OCI-M2 (cell line): ENCODE measurements at regions not wholly inside any gene's neighbourhood (a gene's known extent, or its start where the extent isn't known, plus 50 kb on each side); places are given as distances from the start of the nearest gene placed in this dataset.
"Not testable (repeated sequence)": the region's sequence is repeated elsewhere in the genome, so short reads cannot be mapped to it uniquely, and the experiment has no call there.

ENCODE experiments used
- DNase-seq: peaks from one replicate; lab custom pipeline; 2025; ENCODE audit not compliant: unreplicated experiment; lab: John Stamatoyannopoulos, UW

DNA sequence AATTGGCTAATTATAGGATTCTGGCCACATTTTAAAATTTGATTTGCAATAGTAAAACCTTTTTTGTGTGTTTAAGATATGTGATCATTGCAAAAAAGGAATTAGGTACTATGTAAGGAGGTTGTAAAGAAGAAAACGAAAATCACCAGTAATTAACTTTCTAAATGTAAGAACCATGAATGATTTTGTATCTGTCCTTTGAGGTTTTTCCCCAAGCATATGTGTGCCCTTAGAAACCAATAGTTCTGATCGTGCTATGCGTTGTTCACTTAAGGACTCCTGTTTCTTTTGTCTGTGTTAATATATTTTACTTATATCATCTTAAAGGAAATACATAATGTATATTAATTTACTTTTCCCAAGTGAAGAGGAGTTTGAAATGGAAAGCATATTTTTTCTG is 410.2 kb downstream of the PSAT1 start:
- DNase-seq, result no peak

DNA sequence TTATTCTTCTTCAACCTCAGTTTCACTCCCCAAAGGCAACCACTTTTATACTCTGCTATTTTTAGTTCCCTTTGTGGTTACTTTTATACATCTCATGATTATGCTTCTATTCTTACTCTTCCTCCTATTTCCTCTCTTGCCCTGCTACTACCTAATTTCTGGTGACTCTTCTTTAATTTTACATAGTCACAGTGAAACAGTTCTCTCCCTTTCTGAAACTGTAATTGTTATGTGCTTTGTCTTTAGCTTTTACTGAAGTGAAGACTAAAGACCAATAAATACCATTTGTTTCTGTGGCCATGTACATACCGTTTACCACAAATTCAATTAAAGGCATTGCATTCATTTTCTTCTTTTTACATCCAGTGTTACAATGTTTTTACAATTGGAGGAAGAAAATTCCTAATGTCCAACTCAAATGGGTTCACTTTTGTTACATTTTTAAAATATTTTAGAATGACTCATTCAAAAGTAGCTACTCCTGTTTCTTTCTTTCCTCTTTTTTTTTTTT is 410.6 kb downstream of the PSAT1 start:
- DNase-seq, result no peak

DNA sequence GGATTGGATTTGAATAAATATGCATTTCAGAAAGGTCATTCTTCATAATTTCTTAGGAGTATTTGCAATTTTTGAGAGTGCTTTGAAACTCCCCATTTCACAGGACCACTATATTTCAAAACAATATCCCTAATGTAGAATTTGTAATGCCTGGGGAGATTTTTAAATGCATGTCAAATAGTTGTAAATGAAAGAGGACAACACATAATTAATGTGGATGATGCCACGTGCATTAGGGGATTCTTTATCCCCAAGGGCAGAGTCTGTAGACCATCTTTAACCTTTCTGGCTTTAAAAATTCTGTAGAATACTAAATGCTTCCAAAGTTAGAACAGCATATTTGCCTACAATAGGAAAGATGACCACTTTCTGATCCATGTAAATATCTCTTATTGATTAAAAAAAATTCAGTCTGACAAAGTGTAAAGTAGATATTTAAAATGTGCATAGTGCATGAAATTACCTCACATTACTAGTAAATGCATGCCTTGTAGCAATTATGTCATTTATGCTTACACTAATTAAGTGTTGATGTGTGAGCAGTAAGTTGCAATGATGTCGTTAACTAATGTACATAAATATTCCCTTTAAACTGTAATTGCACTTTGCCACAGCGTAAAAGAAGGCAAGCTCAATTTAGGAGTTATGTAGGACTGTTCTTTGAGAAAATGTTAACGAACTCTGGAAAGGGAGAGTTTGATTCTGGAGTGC is 416.1 kb downstream of the PSAT1 start:
- DNase-seq, result no peak

DNA sequence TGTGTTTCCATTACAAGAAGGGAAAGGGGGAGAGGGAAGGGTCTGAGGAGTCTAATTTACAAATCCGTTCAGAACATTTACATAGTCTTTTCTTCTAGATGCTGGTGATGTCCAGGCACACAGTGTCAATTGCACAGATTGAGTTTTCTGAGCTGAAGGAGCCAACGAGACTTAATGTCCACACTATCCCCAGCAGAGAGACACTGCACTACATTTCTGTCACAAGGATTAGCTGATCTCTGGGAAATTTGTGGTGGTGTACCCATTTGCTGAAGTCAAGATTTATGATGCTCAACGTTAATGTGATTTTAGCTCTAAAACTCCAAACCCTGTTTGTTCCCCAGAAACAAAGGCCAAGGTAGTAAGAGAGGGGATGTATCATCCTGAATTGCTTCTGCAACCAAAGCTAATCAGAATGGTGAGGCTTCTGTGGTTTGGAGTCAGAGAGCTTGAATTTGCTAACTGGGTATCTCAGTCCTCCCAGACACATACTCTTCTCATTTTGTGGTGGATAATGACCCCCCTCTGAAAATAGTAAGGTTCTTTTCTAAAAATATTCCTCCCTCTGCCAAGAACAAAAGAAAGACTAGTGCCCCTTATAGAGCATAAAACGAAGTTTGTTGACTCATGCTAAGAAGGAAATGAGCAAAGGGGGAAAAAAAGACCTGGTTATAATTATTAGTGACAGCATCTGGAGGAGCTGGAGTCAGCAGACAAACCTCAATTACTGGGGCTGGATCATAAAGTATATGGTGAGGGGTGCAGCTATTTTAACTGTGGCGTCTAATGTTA is 416.9 kb downstream of the PSAT1 start:
- no peak for DNase-seq

DNA sequence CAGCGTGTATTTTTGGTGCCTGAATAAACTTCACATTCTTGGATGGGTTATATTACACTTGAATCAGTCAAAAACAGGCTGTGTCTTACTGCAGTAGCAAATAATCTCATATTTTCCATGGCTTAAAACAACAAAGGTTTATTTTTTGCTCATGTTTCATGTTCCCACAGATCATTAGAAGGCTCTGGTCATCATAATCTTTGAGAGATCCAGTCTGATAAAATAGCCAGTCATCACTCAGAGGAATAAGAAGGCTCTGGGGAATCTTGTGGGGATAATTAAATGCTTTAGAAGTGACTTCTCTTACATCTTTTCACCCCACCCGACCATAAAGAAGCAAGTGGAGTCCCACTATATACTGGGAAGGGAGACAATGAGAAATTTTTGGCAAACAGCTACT is 417.7 kb downstream of the PSAT1 start:
- DNase-seq, result no peak

DNA sequence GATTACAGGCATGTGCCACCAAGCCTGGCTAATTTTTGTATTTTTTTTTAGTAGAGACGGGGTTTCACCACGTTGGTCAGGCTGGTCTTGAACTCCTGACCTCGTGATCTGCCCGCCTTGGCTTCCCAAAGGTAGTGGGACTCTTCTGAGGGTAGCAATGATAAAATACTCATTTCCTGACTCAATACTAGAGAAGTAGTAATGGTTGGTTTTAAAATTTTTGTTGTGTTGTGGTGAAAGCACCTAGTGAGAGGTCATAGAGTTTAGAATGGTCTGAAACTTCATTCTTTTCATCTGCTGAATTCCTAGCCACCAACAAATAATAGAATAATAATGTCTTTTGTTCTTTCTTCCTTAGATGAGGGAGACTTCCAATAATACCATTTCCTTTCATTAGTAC is 422.1 kb downstream of the PSAT1 start:
- DNase-seq, result not testable (repeated sequence)

DNA sequence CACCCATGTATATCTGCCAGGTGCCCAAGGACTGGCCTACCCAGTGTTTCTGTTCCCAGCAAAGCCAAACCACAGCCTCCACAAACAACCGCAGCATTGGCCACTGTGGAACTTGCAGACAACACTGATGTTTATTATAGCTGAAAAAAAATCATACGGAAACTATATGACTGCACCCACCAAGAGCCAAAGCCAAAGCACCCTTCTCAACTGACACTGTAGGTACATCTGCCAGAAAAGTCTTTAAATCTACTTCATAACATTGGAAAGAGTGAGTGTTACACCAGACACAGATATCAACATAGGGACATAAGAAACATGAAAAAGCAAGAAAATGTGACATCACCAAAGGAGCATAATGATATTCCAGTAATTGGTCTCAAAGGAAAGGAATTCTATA is 428.0 kb downstream of the PSAT1 start:
- no peak for DNase-seq

DNA sequence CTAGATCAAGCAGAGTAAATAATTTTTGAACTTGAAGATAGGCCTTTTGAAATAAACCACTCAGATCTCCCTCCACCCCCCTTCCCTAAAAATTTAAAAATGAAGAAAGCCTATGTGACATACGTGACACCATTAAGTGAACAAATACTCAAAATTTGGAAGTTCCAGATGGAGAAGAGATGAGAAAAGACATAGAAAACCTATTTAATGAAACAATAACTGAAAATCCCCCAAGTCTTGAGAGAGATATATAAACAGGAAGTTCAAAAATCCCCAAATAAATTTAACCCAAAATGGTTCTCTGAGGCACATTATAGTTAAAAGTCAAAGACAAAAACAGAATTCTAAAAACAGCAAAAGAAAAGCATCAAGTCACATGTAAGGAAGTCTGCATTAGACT is 428.6 kb downstream of the PSAT1 start:
- no peak for DNase-seq

DNA sequence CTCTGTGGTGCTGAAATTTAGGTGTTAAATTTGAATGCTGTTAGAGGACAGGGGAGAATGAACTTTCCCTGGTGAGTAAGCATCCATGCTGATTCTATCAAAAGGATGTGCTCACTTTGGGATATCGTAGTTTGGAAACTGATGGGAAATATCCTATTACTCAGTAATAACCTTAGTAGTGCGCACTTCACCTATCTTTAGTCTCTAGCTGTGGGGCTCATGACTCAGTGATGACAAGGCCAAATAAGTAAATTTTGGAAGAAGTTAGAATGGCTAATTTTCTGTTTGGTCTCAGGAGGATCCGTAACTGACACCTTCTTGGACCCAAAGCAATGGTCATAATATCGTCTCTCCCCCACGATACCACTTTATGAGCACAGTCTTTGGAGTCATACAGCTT is 448.4 kb downstream of the PSAT1 start:
- DNase-seq, result no peak

DNA sequence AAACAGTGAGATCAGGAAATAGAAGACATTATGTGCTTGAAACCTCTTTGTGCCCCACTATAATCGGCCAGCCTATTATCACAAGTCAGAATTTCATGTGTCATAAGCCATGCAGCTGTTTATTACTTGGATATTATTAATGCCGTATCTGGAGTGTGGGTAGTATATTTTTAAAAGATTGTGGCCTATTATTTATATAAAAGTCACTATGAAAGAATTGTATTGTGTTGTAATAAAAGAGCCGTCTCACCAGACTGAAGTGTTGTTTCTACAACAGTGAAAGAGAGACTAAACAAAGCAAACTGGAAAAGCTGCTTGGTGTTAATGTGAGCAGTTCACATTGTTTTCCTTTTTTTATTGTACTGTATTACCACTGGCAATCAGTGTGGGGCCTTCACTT is 449.1 kb downstream of the PSAT1 start:
- no peak for DNase-seq

DNA sequence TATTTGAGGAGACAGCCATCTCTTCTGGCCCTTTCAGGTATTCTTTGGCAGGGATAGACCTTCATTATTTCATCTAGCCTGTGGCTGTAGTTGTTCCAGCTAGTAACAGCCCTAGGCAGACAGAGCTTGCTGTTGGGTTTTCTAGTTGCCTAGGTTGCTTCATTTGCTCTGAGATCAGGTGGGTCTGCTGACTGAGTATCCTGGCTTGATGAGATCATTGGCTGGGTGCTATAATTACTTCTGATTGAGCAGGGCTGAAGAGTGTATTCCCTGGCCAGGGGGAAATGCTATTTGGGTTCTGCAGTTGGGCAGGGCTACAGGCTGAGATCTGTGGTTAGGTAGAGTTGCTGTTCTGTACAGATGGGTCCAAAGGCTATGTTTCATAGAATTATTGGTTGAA is 456.1 kb downstream of the PSAT1 start:
- no peak for DNase-seq

DNA sequence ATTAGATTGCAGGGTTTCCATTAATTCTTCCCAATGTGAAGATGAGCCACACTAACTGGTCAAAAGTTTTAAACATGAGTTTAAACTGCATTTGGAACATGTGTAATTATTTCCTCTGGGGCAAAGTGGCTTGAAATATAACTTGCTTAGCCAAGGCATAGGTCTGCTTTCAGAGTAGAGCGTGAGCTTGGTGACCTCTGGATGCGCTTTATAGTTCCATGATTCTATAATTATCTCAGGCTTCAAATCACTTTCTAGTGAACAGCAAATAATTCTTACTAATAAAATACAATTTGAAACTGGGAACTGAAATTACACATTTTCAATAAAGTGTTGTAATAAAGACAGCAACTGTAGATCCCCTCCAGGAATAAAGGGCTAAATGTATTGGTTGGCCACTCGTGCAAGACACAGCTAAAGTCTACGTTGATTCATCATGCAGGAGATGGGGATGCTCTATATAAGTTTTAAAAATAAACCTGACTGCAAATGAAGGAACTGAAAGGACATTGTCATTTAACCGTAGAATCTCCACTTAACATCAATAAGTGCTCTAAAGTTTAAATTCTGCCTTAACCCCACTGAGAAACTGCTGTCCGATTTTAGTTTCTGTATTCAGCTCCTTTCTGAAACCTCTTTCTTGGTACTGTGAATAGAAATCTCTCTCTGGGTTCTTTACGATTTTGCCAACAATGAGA is 460.0 kb downstream of the PSAT1 start:
- DNase-seq, result no peak

DNA sequence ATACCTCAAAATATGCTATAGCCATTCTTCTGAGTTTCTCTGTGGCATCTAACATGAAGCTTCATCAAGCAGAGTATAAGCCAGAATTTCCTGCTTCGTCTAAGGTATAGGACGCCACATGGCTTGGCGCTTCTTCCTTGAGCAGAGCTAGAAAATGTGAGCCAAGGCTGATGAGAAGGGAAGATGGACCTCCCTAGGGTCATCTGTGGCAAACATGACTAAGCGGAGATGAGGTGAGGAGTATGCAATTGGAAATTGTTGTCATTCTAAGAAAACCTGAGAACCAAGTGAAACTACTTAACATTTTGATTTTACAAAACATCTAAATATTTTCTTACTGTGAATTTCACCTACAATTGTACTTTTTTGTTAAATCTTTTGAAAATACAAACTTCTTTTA is 466.5 kb downstream of the PSAT1 start:
- DNase-seq, result no peak

DNA sequence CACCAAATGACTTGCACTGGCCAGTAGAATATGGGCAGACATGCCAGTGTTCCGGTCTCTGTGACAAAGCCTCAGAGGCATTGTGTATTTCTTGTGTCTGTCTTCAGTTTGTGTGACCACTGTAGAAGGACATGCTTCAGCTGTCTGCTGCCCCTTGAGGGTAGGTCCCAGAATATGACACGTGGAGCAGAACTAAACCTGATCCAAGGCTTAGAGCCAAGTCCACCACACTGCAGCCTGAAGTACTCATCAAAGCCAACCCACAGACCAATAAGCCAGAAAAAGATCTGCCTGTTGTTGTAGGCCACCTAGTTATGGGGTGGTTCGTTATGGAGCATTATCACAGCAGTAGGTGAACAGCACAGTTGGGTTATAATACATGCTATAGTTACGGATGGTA is 468.9 kb downstream of the PSAT1 start:
- DNase-seq, result no peak

DNA sequence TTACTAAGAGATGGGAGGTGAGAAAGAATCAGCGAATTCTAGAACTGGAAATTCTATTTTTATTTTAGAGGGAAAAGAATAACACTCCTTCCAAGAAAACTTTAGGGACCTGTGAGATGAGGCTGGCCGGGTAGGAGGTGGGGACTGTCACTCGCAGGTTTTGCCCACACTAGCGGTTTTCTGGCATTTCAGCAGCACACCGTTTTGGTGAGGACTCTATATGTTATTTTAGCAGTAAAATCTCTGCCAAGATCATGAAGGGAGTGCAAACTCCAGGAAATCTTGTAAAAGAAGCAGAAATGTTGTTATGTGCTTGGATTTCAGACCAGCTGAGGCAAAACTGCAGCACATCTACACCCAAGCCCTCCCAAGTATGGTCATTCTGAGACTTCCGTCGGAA is 470.6 kb downstream of the PSAT1 start:
- no peak for DNase-seq

DNA sequence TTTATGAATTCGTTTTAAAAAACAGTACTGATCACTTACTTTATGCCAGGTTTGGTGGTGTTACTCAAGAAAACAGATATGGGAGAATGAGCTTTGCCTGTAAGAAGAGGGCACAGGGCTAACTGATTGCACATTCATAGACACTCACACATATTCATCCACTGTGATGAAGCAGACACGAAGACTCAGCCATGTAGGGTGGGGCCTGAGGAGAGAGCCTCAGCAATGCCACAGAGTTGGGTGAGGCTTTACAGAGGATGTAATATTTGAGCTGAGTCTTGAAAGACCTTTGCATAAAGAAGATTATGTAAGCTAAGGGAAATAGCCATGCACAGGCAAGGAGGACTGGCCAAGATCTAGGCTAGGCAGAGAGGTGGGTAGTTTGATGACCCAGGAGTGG is 472.8 kb downstream of the PSAT1 start:
- DNase-seq, result no peak

DNA sequence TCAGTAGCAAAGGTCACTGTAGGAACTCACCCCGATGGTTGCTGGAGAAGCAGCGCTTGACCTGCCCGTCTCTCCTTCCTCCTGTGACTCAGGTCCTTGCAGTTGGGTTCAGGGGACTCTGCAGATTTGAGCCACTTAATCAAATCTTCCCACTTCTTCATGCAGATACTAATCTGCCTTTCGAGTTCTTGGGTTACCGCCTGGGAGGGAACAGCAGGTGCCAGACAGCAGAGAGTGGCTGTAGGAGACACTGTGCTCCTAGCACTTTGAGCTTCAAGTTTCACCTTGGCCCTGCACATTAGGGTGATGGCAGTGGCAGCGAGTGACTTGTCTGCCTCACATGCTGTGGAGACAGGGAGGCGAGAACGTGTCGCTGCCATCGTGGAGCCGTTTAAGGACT is 478.3 kb downstream of the PSAT1 start:
- no peak for DNase-seq

DNA sequence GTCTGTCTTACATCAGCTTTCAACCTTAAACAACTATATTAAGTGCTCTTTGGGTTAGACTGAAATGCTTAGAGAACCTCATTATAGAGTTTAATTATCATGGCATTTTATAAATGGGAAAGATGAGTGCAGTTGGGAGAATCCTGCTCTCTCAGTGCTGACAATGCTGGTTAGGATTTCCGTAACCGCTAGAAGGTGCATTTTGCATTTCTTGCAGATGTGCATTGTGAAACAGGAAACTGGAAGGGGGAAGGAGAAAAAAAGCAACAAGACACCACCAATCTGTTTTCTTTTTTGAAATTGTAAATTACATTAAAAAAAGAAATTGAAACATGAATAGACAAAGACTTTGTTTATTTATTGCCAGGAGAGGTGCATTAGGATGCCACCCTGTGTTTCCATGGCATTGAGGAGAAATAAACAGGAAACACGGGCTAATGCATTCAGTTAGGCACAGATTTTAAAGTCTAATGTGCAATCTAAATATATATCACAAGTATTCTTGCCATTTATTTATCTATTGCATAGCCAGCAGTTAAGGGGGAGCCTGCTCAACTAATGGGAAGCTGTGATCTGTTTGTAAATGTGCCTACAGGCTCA is 478.9 kb downstream of the PSAT1 start:
- no peak for DNase-seq

DNA sequence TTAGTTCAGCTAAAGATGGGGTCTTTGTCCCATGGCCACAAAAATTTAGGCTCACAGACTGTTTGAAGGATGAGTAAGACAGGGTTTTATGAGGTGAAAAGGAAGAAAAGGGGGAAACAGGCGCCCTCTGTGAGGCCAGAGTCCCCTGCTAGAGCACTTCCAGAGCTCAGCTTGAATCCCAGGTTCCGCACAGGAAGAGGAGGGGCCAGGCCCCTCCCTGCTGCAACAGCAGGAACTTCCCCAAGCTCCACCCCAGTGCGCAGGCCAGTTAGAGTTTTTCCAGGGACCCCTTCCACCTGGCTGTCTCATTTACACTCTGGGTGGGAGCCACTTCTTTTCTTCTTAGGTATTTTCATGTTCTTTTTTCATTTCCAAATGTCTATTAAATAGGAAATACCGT is 480.8 kb downstream of the PSAT1 start:
- DNase-seq, result no peak

DNA sequence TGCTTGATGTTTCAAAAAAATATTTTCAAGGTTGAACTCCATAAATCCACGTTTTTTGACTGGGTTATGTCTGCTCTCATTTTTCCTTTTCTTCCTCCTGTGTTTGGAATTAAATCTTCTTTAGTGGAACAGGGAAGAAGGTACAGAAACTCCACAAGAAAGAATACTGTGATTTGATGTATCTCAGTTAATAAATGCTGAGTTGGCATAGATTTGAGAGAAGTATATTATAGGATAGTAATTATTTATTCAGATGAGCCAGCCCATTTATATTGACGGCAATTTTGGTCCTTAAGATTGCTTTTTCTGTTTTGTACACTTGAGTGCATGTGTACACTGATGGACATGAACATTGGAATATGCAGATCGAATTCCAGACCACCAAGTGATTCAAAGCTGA is 481.4 kb downstream of the PSAT1 start:
- no peak for DNase-seq

DNA sequence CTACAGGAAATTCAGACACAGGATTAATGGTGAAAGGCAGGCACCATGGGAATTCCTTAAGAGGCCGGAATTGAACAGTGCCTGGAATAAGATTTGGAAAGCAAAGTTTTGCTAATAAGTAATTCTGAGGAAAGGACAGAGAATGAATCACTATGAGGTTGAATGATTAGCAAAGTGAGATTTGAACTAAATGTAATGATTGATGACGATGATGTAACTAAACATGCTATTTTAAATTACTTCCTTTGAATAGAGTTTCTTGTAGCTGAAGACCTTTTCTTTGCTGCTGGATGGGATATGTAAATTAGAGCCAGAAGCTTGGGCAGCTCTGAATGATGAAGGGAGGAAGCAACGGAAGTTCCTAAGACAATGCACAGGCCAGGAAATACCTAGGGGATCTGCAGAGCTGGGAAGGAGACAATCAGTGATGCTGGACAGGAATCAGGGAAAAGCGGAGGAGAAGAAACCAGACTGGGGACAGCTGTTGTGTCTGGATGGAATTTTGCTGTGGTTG is 482.0 kb downstream of the PSAT1 start:
- no peak for DNase-seq
